Calu3 (cell line): ENCODE measurements at regions not wholly inside any gene's neighbourhood (a gene's known extent, or its start where the extent isn't known, plus 50 kb on each side); places are given as distances from the start of the nearest gene placed in this dataset.

Experiments used
- BruUV-seq: library from RNA; stranded (reverse); fragments of 400-500 nt; replicated peaks from 2 replicates; lab custom pipeline; 2021; lab: Mats Ljungman, UMichigan
- CTCF ChIA-PET: fragments of 300-600 bp; sonication (Branson Sonifier 250); formaldehyde crosslinking; loops from one replicate; lab custom pipeline; 2022; ENCODE audit warnings: antibody characterized with exemption; lab: Charles Lee
- DNase-seq: peaks from one replicate; pipeline ENCODE4 v3.0.0; 2022
- H3K27ac Mint-ChIP-seq: one replicate; pipeline ENCODE4 v1.8.0; 2022; ENCODE audit warnings: mixed read lengths; ENCODE audit not compliant: unreplicated experiment
- H3K27me3 Mint-ChIP-seq: one replicate; pipeline ENCODE4 v1.8.0; 2022; ENCODE audit warnings: mixed read lengths; ENCODE audit not compliant: unreplicated experiment
- H3K36me3 Mint-ChIP-seq: one replicate; pipeline ENCODE4 v1.8.0; 2022; ENCODE audit warnings: mild to moderate bottlenecking, moderate library complexity, mixed read lengths; ENCODE audit not compliant: insufficient read depth, unreplicated experiment
- H3K4me1 Mint-ChIP-seq: one replicate; pipeline ENCODE4 v1.8.0; 2022; ENCODE audit warnings: mild to moderate bottlenecking, low read depth, mixed read lengths; ENCODE audit not compliant: unreplicated experiment
- H3K4me3 Mint-ChIP-seq: one replicate; pipeline ENCODE4 v1.8.0; 2022; ENCODE audit warnings: mild to moderate bottlenecking, low read depth, moderate library complexity, mixed read lengths; ENCODE audit not compliant: unreplicated experiment
- H3K9me3 Mint-ChIP-seq: one replicate; pipeline ENCODE4 v1.8.0; 2022; ENCODE audit warnings: low read depth, mixed read lengths; ENCODE audit not compliant: unreplicated experiment
- intact Hi-C: fragments of 100-400 bp; cut with micrococcal nuclease; formaldehyde crosslinking; loops from one replicate; pipeline ENCODE4 v1.10.0; 2022; ENCODE audit not compliant: unreplicated experiment
- TF ChIP-seq, protein P1 (sequence below): fragments of 200-600 bp; IDR thresholded peaks from one replicate; pipeline ENCODE4 v1.8.0; 2022; ENCODE audit warnings: antibody characterized with exemption; ENCODE audit not compliant: unreplicated experiment

DNA sequence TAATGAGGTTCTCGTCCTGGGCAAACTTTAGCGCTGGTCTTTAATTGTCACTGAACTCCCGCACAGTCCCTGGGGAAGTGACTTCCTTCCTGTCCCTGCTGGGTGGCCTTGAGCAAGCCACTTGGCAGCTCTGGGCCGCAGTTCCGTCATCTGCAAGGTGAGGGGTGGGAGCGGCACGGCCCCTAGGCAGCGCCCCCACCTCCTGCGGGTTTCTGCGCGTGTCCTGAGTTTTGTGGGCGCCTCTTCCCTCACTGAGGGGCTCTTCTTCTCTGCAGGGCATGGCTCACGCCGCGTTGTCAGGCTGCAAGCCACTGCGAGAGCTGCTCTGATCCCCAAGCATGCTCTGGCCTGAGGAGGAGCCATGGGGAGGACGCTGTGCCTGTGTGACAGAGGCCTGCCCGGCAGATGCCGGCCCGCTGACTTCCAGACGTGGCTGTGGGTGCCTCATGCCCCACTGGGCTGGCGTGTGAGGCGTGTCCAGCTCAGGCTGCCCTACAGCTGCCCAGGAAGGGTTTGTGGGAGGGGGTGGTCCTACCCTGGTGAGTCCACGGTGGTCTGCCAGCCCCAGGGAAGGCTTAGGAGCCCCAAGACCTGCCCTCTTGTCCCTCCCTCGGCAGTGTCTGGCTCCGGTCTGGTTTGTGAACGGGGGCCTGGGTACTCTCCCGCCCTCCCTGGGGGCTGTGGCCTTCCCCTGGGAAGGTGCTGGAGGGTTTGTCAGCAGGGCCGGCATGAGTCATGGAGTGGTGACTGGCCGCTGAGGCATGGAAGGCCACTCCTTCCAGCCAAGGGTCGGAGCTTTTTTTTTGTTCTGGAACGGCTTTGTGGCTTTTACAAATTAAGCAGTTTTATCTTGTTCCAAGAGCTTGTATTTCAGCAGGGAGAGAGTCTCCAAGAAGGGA is 182.0 kb downstream of the SEC14L1 start:
- H3K4me1 Mint-ChIP-seq, result peaks cover 79% of the 10 kb centered on the region
- DNase-seq, result peak; percentile 90
- TF ChIP-seq, protein P1, sequence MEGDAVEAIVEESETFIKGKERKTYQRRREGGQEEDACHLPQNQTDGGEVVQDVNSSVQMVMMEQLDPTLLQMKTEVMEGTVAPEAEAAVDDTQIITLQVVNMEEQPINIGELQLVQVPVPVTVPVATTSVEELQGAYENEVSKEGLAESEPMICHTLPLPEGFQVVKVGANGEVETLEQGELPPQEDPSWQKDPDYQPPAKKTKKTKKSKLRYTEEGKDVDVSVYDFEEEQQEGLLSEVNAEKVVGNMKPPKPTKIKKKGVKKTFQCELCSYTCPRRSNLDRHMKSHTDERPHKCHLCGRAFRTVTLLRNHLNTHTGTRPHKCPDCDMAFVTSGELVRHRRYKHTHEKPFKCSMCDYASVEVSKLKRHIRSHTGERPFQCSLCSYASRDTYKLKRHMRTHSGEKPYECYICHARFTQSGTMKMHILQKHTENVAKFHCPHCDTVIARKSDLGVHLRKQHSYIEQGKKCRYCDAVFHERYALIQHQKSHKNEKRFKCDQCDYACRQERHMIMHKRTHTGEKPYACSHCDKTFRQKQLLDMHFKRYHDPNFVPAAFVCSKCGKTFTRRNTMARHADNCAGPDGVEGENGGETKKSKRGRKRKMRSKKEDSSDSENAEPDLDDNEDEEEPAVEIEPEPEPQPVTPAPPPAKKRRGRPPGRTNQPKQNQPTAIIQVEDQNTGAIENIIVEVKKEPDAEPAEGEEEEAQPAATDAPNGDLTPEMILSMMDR, result no peak
- peak overlapping the region; percentile 76 for H3K4me3 Mint-ChIP-seq
- intact Hi-C loops, result loop anchor here (2.0 kb wide), 1 partner anchor 36 kb away; no protein-coding TSS in a partner anchor
- H3K27ac Mint-ChIP-seq, result peak overlapping the region; percentile 98
- H3K27me3 Mint-ChIP-seq, result no peaks in the 10 kb centered on the region
- CTCF ChIA-PET, result interaction anchor here (0.7 to 1.9 kb wide), 7 partner anchors 14 to 72 kb away, joined by 3 to 9 read pairs (median 3); no protein-coding TSS in a partner anchor
- H3K36me3 Mint-ChIP-seq, result peaks cover 89% of the 10 kb centered on the region
- BruUV-seq, result TSS peak; percentile 89
- no peaks in the 10 kb centered on the region for H3K9me3 Mint-ChIP-seq

DNA sequence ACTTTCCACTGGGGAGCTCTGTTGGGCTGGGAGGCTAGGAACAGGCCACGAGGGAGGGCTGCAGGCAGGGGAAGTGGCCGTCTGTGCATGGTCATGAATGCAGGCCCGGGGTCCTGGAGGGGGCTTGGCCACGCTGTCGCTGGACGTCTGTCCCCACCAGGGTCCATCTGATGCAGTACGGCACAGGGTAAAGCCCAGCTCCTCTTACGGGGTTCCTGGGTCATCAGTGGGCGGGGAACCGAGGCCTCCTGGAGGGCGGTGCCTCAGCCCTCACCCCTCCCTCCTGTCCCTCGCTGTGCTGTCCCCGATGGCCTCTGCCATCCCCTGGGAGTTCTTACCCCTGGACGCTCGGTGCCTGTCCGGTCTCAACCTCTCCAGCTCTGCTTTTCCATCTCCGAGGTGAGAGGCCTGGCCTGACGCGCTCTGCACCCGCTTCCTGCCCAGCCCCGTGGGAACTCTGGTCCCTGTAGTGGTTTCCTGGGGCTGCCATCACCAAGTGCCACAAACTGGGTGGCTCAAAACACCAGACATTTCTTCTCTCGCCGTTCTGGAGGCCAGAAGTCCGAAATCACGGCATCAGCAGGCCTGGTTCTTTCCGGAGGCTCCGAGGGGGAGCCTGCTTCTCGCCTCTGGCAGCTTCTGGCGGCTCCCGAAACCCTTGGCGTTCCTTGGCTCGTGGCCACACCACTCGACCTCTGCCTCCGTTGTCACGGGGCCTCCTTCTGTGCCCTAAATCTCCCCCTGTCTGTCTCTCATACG is 182.8 kb downstream of the SEC14L1 start:
- peaks cover 85% of the 10 kb centered on the region for H3K36me3 Mint-ChIP-seq
- peak; percentile 55 for DNase-seq
- no peaks in the 10 kb centered on the region for H3K9me3 Mint-ChIP-seq
- no peaks in the 10 kb centered on the region for H3K27me3 Mint-ChIP-seq
- H3K27ac Mint-ChIP-seq, result peak overlapping the region; percentile 98
- intact Hi-C loops, result loop anchor here (2.0 kb wide), 1 partner anchor 37 kb away; no protein-coding TSS in a partner anchor
- TSS peak; percentile 26 for BruUV-seq
- peaks cover 79% of the 10 kb centered on the region for H3K4me1 Mint-ChIP-seq
- TF ChIP-seq, protein P1, result no peak
- CTCF ChIA-PET, result interaction anchor here (0.5 to 1.9 kb wide), 8 partner anchors 15 to 71 kb away, joined by 3 to 9 read pairs (median 3); no protein-coding TSS in a partner anchor
- H3K4me3 Mint-ChIP-seq, result peak overlapping the region; percentile 76

DNA sequence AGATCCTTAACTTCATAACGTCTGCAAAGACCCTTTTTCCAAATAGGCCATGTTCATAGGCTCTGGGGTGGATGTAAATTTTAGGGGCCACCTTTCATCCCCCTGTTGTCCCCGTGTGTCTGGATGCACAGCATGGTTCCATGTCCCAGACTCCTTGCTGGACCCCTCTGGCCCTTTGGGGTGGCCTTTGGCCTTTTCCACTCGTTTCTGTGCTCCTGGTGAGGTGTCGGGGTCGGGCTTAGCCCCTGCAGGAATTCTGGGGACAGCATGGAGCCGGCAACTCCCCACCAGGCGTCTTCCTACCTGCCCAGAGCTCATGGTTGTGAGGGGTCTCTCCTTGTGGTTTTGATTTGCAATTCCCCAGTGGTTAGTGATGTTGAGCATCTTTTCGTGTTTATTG is 183.5 kb downstream of the SEC14L1 start:
- Mint-ChIP-seq H3K27ac (peak overlapping the region; percentile 98), H3K9me3 (no peaks in the 10 kb centered on the region), H3K4me1 (peaks cover 79% of the 10 kb centered on the region), H3K4me3 (peak overlapping the region; percentile 76), H3K36me3 (peaks cover 84% of the 10 kb centered on the region), H3K27me3 (no peaks in the 10 kb centered on the region)
- intact Hi-C loops, result no loop called here
- no TSS peak for BruUV-seq
- TF ChIP-seq, protein P1, result no peak
- CTCF ChIA-PET, result interaction anchor here (0.5 to 1.9 kb wide), 2 partner anchors 44 to 48 kb away, joined by 3 to 6 read pairs; no protein-coding TSS in a partner anchor
- DNase-seq, result no peak

DNA sequence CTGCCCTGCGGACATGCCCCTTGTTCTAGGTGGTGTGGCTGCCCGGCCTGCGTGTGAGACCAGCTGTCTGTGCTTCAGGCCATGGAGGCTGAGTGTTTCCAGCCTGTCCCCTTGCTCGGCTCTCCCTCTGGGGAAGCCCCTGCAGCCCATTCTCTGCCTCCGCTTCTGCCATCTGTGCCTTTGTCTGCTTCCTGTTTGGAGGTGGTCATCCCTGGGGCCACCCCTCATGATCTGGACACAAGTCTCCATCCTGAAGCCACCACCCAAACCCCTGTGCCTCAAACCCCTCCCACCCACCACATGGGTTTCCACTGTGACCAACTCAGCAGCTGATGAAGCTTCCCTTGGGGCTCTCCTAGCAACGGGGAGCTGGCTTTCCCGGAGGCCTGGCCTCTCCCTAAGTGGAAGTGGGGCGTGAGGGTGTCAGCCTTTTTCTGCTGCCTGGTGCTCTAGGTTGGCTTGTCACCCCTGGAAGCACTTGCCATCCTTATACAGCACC is 184.9 kb downstream of the SEC14L1 start:
- H3K36me3 Mint-ChIP-seq, result peaks cover 78% of the 10 kb centered on the region
- CTCF ChIA-PET, result interaction anchor here (0.7 to 1.6 kb wide), 6 partner anchors 39 to 149 kb away, joined by 3 to 9 read pairs (median 4); no protein-coding TSS in a partner anchor
- no TSS peak for BruUV-seq
- TF ChIP-seq, protein P1, result no peak
- H3K4me1 Mint-ChIP-seq, result peaks cover 71% of the 10 kb centered on the region
- peak overlapping the region; percentile 76 for H3K4me3 Mint-ChIP-seq
- intact Hi-C loops, result no loop called here
- no peaks in the 10 kb centered on the region for H3K27me3 Mint-ChIP-seq
- DNase-seq, result no peak
- peak overlapping the region; percentile 98 for H3K27ac Mint-ChIP-seq
- H3K9me3 Mint-ChIP-seq, result no peaks in the 10 kb centered on the region
